HG03558 (cell line): ENCODE measurements at regions not wholly inside any gene's neighbourhood (a gene's known extent, or its start where the extent isn't known, plus 50 kb on each side); places are given as distances from the start of the nearest gene placed in this dataset.

ENCODE experiments used
- ATAC-seq: cut with Tn5 transposase; IDR thresholded peaks from one replicate; pipeline ENCODE4 v1.9.1; 2021; ENCODE audit warnings: moderate number of reproducible peaks; ENCODE audit not compliant: unreplicated experiment; ENCODE audit errors: extremely low read depth

DNA sequence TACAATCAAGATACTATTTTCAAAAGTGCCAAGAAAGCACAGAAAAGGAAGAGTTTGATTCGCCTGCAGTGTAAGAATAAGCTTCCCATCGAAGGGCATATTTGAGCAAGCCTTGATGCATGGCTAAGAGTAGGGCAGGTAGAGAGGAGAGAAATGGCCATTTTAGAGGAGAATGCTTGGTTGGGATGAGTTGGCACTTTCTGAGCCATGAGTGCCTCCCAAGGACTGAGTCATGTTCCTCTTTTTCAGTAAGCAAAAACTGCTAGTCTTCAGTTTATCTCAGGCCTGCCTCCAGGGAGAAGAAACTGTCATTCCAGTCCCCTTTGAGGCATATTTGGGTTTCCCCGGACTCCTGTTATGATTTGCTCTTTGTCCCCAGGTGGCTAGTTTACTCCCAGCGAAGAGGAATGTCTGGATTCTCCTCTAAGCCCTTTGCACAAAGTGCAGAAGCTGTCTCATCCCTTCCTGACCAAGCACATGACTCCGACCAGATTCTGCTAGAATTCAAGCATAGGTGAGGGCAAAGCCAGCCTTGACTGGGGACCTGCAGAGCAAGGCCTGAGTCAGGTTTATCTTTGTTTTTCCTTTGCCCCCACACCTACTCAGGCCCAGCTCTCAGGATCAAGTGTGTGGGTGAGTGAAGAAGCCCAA, 115.2 kb downstream of the TTC32 start:
- peak; percentile 55 for ATAC-seq

DNA sequence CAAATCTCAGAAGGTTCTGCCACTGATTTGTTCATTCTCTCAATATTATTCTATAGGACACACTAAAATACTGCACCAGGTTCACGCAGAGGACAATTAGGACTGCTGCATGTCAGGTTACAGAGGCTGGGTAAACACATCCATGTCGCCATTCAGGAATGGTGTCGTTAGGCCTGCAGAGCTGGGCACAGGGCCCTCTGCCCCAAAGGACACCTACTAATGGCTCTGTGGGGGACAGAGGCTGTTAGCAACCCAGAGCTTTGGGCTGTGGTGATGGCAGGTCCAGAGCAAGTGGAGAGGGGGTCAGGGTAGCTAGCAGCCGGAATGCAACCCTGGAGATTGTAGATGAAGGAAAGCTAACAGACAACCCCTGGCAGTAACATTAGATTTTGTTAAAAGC, 115.9 kb downstream of the TTC32 start:
- ATAC-seq = no peak

DNA sequence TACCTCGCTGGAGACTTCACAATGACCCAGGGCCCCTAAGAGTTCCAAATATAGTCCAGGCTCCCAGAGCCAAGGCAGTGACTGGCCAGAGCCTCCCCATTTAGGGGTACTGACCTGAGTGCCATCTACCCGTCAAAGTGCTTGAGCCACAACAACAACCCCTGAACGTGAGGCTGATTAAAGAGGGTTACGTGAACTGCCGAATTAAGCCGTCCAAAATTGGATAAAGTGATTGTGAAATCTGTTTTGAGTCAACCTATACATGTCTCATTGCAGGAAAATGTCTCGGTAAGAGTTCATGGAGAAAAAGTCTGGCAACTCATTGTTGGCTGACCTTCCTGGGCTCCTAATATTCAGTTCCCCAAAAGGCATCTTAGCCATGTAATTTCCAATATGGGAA, 116.3 kb downstream of the TTC32 start:
- ATAC-seq = no peak

DNA sequence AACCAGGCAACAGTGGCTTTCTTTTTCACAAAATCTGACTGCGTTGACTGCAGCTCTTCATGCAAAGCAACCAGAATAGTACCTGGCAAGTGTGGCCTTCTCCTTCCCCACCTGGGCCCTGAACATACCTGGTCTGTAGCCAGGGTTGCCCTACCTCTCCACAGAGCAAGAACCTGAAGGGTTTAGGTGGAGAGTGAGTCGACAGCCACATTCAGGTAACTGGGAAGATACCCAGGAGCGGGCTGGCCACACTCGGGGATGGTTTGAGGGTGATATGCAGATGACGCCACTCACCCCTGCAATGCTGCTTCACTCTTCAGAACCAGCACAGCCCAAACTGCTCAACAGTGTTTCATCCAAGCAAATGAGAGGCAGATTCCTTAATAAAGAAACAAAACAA, 117.3 kb downstream of the TTC32 start:
- ATAC-seq = no peak

DNA sequence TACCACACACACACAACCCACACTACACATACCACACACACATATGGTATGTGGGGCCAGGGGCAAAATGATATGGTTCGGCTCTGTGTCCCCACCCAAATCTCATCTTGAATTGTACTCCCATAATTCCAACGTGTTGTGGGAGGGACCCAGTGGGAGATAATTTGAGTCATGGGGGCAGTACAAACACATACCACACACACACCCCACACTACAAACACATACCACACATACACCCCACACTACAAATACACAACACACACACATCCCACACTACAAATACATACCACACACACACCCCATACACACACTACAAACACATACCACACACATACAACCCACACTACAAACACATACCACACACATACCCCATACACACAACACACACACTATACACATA, 117.8 kb downstream of the TTC32 start:
- ATAC-seq = no peak

DNA sequence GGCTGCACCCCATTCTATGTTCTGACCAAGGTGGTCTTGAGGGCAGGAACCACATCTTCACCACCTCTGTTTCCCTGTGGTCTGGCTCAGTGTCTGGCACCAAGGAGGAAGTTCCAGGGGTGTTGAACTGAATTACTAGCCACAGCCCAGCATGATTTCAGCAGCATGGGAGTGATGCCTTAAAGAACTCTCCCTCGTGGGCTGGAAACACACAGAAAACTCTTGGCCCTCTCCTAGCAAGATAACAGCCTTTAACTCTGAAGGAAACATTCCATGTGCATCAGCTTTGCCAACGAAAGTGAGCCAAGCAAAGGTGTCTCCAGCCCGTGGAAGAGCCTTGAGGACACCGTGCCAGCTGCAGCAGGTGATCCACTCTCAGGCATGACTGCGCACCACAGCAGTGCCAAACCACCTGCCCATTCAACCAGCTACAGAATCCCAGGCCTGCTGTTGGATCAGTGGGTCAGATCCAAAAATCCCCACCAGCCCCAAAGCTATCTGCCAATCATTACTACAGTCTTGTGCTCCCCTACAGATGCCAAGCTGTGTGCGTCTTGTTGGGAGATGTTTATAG, 124.8 kb downstream of the TTC32 start:
- no peak for ATAC-seq

DNA sequence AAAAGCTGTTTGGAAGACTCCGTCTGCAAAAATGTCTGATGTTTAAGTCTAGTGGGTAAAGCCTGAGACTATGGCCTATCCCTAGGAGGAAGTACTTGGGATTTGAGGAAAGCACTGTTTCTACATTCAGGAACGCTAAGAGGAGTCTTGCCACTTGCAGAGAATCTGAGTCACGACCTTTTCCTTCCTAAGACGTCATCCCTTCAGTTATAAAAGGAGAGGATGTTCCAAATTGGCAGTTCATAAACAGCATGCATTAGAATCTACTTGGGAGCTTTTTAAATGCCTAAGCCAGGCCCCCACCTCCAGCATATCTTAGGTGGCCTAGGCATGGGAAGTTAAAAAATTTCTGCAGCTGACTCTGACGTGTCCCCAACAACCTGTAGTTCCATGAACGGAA, 125.9 kb downstream of the TTC32 start:
- no peak for ATAC-seq

DNA sequence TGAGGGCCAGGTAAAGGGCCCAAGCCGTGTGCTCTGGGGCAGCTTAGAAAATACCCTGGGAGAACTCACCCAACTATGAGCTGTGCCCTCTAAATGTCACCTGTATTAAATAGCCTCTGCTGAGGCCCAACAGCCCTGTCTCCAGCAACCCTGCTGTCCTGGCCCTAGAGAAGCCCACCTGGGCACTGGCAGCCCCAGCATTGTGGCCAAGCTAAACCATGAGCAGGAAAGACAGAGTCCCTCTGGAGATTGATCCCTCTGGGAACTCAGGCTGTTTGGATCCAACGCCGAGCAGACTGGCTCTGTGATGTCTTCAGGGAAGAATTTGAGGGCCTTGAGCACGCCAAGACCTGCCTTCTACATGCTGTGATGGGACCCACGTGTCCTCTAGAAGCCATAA, 126.5 kb downstream of the TTC32 start:
- ATAC-seq = no peak

DNA sequence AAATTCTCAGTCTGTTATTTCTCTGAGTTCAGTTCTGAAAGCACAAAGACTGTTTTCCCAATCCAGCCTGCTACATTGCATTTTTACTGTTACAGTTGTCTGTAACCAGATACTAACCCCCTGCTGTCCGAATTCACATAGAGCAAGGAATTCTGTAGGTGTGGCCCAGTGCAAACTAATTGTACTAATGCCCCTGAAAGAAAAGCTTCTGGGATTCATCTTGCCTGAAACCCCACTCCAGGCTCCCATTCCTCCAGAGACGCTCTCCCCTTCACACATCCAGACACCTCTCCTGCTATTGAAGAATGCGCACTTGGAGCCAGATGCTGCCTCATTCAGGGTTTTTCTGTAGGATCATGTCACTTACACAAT, 127.0 kb downstream of the TTC32 start:
- ATAC-seq = no peak

DNA sequence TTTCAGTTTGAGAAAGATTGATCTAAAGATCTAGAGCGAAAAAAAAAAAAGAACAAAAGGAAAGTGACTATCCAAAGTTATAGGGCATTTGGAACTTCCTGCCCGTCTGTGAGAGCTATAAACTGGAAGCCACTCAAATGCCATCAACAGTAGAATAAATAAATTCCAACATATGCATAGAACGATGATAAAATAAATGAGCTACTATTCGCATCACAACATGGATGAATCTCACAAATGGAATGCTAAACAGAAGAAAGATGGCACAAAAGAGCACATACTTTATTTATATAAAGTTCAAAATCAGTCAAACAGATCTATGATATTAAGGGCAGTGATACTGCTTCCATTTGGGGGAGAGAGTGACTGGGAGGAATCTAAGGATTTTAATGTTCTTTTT, 128.8 kb downstream of the TTC32 start:
- no peak for ATAC-seq

DNA sequence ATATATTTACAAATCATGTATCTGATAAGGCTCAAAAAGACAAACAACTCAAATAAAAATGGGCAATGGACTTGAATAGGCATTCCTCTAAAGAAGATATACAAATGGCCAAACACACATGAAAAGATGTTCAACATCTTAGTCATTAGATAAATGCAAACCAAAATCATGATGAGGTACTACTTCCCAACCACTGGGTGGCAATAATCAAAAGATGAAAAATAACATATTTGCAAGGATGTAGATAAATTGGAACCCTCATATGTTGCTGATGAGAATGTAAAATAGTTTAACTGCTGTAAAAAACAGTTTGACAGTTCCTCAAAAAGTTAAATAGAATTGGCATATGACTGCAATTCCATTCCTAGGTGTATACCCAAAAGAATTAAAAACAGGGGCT, 132.3 kb downstream of the TTC32 start:
- no peak for ATAC-seq

DNA sequence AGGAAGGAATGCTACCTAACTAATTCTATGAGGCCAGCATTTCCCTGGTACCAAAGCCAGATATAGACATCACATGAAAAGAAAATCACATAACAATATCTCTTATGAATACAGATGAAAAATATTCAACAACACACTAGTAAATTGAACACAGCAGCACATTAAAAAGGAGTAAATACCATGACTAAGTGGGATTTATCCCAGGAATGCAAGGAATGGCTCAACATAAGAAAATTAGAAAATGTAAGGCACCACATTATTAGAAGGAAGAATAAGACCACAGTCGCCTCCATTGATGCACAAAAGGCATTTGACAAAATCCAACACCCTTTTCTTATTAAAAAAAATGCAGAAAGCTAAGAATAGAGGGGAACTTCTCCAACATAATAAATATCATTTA, 133.9 kb downstream of the TTC32 start:
- ATAC-seq = no peak

DNA sequence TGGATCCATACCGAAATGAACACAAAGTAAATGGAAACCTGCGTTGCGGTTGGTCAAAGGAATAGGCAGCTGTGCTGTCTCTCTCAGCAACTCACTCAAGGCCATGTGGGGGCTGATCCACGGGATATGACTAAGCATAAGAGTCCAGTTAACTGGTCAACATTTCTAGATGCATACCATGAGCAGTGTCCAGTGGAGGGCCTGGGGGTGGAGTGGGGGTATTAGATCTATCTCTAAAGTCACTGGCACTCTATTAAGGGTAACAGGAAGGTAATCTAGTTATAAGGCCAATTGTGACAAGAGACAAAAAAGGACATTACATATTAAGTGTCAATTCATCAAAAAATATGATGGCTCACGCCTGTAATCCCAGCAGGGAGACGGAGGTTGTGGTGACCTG, 136.8 kb downstream of the TTC32 start:
- no peak for ATAC-seq

DNA sequence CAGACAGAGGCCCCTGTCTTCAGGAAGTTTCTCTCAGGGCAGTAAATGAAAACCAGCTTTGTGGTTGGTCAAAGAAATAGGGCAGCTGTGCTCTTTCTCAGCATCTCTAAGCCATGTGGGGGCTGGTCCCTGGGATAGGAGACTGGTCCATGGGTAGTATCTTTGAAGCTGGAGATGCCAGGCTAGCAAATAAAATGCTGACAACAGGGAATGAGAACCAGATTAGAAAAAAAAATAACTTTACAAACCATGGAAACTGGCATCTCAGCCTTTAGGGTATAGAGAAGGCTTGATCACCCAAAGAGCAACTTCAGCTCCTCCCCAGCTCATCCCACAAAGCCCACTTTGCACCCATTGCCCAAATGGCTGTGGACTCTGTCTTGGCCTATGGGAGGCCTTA, 138.1 kb downstream of the TTC32 start:
- ATAC-seq = no peak

DNA sequence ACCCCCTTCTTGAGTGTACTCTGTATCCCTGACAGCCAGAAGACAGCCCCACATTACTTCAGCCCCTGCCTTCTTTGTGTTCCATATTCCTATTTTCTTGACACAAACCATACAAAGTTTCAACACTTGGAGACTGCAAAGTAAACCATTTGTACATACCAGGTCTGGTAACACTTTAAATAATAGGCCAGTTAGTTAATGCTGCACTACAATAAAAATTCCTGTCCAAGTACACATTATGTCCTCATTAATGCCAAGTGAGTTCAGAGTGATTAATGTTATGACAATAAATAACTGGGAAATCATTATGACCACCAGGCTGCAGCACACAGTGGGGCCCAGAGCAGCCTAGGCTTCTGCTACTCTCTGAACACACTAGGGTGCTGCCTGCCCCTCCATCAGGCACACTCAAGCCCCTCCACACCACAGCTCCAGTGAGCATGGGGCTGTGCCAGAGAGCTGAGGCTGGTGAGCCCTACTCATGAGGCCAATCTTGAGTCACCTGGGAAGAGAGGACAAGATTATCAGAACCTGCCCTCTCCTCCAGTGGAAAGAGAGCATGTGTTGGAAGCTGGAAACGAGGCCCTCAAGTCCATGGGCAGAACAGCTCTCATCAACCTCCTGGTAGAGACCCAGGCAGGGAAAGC, 138.7 kb downstream of the TTC32 start:
- ATAC-seq = no peak

DNA sequence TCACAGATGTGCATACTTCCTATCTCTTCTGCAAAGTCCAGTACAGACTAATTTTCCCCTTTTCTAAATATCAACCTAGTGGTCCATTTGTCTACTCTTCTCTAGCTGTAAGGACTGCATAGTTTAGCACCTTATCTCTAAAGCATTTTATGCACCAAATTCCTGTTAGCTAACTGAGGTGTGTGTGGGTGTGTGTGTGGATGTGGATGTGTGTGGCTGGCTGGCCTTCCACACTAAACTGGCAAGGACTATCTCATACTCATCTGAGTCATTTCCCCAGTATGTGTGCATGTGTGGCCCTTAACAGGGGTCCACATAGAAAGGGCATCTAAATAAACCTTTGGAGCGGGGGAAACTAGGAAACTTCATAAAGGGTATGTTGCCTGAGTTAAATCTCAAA, 139.6 kb downstream of the TTC32 start:
- ATAC-seq = no peak

DNA sequence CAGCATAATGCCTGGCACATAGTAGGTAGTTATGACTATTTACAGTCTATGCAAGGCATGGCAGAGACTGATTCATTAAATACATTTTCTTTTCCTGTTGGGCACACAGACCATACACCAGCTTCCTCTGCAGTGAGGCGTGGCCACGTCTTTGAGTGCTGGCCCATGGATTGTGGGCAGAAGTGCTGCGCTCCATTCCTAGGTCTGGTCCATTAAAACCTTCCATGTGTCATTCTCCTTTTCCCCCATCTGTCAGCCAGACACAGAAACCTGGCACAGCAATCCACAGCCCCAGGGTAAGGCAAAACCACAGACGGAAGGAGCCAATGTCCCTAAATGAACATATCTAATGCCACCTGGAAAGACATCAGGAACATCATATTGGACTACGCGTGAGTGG, 141.9 kb downstream of the TTC32 start:
- no peak for ATAC-seq

DNA sequence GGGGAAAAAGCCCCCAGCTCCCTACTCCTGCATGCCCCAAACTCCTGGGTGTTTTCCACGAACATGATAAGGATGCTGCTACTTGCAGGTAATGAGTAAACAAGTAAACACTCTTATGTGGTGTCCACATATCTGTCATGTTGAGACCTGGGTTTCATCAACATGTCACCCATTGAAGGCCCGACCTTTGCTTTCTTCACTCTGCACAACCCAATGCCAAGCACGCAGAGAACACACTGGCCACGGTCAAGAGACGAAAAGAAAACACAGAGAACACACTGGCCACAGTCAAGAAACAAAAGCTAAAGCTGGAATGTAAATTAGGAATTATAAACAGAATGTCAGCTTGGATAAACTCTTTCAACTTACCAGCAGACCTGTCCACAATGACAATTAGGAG, 143.1 kb downstream of the TTC32 start:
- ATAC-seq = no peak

DNA sequence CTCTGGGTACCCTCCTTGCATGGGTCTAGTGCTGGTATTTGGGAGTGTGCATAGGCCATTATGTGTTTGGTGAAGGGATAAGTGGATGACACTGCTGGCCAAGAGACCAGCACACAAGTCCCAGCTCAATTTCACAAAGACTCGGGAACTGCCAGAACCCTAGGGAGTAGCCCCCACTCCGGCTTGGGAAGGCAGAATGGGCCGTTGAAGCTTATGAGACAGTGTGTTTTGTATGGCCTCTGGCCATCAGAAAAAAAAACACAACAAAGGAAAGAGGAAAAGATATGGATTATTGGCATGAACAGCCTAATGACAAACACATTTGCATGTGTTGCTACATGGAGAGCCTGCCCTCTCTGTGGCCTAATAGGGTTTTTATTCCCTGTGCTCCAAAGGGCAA, 144.2 kb downstream of the TTC32 start:
- no peak for ATAC-seq

DNA sequence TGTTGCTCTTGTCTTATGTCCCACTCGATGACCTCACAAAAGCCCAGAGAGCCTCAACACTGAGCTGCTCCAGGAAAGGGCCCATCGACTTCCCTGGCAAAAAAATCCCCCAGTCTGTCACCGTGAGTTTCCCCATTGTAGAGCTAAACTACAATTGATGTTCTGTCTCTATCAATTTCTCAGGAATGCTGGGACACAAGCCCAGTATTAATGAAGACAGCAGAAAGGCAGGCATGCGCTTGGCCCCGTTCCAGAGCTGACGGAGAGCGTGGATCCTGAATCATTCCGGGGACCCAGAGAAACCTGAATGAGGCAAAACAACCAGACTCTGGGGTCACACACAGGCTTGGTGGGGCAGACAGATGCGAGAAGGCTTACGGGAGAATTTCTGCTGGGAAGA, 146.9 kb downstream of the TTC32 start:
- ATAC-seq = no peak

DNA sequence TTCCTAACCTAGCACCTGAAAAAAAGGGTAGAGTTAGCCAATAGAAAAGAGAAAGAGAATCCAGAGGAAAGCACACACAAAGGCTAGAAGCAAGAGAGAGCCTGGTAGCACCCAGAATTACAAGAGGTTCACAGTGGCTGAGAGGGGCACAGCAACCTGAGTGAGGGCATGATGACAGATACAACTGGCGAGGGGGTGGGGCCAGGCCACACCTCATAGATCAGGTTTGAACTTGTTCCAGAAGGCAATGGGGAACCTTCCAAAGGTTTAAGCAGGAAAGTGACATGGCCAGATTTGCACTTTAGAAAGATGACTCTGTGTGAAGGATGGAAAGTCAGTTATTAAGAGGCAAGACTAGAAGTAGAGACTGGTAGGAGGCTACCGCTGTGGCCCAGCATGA, 148.0 kb downstream of the TTC32 start:
- ATAC-seq = no peak

DNA sequence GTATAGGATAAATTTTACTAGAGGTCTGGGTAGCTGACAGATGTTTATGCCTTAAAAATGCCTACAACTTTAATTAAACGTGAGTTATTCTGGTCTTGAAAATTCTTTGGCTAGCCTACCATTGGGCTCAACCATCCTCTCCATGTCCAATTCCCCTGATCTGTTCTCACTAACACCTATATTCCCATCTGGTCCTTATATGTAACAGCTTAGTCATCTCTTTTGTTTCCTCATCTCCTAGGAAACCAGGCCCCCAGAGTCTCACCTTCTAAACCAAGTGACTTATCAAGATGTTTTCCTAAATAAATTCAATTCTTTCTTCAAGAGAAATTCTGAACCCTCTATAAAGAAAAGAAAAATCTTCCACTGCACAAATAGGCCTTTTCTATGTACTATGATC, 148.5 kb downstream of the TTC32 start:
- no peak for ATAC-seq
